Stomach (tissue), 4 donors: ENCODE measurements at regions not wholly inside any gene's neighbourhood (a gene's known extent, or its start where the extent isn't known, plus 50 kb on each side); places are given as distances from the start of the nearest gene placed in this dataset.

ENCODE experiments used
- EP300 ChIP-seq: sonication (generic); formaldehyde crosslinking; IDR thresholded peaks from one replicate; pipeline ENCODE4 v1.6.1; 2017; ENCODE audit warnings: antibody characterized with exemption
- POLR2A ChIP-seq, 4 donors: fragments of 450-650 bp; IDR thresholded peaks; one replicate each; pipeline ENCODE4 v1.6.1; 2016; ENCODE audit warnings: antibody characterized with exemption in 4 of 4, control low read depth in 2 of 4, mild to moderate bottlenecking in 1 of 4, moderate library complexity in 1 of 4
- POLR2AphosphoS5 ChIP-seq, 3 donors: sonication (generic); formaldehyde crosslinking; IDR thresholded peaks; one replicate each; pipeline ENCODE4 v1.6.1; 2016; ENCODE audit warnings: antibody characterized with exemption in 3 of 3
- TF ChIP-seq, protein P1 (sequence below), 7 experiments: fragments of 450-650 bp in 4 of 7; fragments of 200-600 bp in 3 of 7; sonication (generic) in 3 of 7; IDR thresholded peaks; one replicate each; pipeline ENCODE4 v1.5.1; 2016 to 2019; ENCODE audit warnings: antibody characterized with exemption in 7 of 7, control low read depth in 2 of 7, mild to moderate bottlenecking in 1 of 7

DNA sequence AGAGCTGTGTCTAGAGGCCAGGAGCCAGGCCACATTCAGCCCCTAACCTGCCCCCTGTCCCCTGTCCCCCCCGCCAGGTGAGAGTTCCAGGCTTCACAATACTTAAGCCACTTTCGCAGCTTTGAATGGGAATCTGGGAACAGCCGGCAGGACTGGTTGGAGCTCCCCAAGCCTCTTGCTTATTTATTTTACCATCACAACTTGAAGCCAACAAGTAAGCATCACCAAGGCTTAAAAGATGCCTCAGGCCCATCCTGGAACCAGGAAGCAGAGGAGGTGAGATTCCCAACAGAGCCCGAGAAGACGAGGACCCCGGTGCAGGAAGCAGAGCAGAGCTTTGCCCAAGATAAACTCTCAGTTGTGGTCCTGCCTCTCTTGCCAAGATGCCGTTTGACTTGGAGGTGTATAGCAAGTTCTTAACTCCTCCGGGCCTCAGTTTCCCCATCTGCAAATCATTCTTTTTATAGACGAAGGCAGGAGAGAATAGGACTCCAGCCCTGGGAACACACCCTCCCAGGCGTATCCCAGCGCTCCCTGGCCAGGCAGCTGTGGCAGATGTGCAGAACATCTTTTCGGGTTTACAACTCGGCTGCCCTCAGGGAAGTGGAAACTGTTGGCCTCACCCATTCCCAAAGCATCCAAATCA, 66.8 kb upstream of the SLC25A33 start:
- TF ChIP-seq, protein P1, sequence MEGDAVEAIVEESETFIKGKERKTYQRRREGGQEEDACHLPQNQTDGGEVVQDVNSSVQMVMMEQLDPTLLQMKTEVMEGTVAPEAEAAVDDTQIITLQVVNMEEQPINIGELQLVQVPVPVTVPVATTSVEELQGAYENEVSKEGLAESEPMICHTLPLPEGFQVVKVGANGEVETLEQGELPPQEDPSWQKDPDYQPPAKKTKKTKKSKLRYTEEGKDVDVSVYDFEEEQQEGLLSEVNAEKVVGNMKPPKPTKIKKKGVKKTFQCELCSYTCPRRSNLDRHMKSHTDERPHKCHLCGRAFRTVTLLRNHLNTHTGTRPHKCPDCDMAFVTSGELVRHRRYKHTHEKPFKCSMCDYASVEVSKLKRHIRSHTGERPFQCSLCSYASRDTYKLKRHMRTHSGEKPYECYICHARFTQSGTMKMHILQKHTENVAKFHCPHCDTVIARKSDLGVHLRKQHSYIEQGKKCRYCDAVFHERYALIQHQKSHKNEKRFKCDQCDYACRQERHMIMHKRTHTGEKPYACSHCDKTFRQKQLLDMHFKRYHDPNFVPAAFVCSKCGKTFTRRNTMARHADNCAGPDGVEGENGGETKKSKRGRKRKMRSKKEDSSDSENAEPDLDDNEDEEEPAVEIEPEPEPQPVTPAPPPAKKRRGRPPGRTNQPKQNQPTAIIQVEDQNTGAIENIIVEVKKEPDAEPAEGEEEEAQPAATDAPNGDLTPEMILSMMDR (IDR thresholded peaks at IDR 0.05) = no peak
- TF ChIP-seq POLR2AphosphoS5 (IDR thresholded peaks at IDR 0.05) = no peak
- TF ChIP-seq POLR2A (IDR thresholded peaks at IDR 0.05) = no peak
- TF ChIP-seq EP300 = no peak
